Fibroblast of the aortic adventitia (primary cell): ENCODE measurements at regions not wholly inside any gene's neighbourhood (a gene's known extent, or its start where the extent isn't known, plus 50 kb on each side); places are given as distances from the start of the nearest gene placed in this dataset.

Experiments used
- DNase-seq: peaks from one replicate; pipeline ENCODE4 v3.0.0-alpha.2; 2010; ENCODE audit warnings: low read depth
- H3K4me3 ChIP-seq: 2 replicates; pipeline ENCODE4 v1.5.1; 2011; ENCODE audit warnings: low read depth, mild to moderate bottlenecking, control low read depth, low read length, moderate library complexity
- CTCF ChIP-seq: IDR thresholded peaks from 2 replicates; pipeline ENCODE4 v1.5.1; 2011; ENCODE audit warnings: mild to moderate bottlenecking, low read length, control low read depth, inconsistent platforms; ENCODE audit not compliant: insufficient read depth

- no peak for DNase-seq
- no peak overlapping the region for H3K4me3 ChIP-seq
- no peak for TF ChIP-seq CTCF
Observed at GRCh38 chr22:48553694-48554308, 1273.9 kb downstream of the BRD1 start.

- no peak overlapping the region for H3K4me3 ChIP-seq
- TF ChIP-seq CTCF: no peak
- DNase-seq: no peak
Observed at GRCh38 chr22:48553119-48553518, 1274.6 kb downstream of the BRD1 start.

- no peak overlapping the region for H3K4me3 ChIP-seq
- no peak for DNase-seq
- no peak for TF ChIP-seq CTCF
Observed at GRCh38 chr22:48551716-48552268, 1275.9 kb downstream of the BRD1 start.

- no peak for DNase-seq
- H3K4me3 ChIP-seq: no peak overlapping the region
- no peak for TF ChIP-seq CTCF
Observed at GRCh38 chr22:48551061-48551460, 1276.6 kb downstream of the BRD1 start.

DNA sequence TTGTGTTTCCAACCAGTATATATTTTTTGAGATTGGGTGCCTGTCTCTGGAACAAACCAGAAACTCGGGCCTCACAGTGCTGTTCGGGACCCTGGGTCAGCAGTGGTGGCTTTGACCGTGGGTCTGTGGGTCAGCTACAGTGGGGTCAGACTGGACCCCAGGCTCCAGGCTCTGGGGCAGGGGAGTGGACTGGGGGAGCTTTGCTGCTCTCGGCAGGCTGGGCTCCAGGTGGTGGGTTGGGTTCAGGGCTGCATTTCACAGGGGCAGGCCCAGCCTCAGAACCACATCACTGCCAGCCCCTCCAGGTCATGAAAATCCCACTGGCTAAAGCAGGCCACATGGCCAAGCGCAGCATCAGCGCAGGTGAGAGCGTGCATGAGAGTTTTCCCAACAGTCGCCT lies 1279.3 kb downstream of the BRD1 start:
- no peak for TF ChIP-seq CTCF
- DNase-seq: no peak
- H3K4me3 ChIP-seq: no peak overlapping the region

DNA sequence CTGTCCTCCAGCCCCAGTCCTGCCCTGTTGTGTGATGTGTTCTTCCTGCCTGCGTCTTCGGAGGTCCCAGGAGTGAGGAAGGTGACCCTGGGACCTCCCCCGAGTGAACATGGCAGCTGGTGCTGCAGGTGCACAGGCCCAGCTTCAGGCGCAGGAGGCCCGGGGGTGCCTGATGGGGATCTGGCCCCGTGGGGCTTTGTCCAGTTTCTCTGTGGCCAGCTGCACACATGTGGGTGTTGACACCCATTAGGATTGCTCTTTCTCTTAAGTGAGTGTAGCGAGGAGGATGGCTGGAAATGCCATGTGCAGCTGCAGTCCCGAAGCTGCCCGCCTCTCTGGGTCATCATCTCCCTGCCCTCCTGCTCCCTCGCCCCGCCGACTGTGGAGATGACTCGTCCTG lies 1279.7 kb downstream of the BRD1 start:
- TF ChIP-seq CTCF: no peak
- DNase-seq: no peak
- no peak overlapping the region for H3K4me3 ChIP-seq
